GM21367 (cell line): ENCODE measurements at regions not wholly inside any gene's neighbourhood (a gene's known extent, or its start where the extent isn't known, plus 50 kb on each side); places are given as distances from the start of the nearest gene placed in this dataset.

ENCODE experiments used
- ATAC-seq: cut with Tn5 transposase; IDR thresholded peaks from one replicate; pipeline ENCODE4 v1.9.1; 2021; ENCODE audit not compliant: unreplicated experiment

DNA sequence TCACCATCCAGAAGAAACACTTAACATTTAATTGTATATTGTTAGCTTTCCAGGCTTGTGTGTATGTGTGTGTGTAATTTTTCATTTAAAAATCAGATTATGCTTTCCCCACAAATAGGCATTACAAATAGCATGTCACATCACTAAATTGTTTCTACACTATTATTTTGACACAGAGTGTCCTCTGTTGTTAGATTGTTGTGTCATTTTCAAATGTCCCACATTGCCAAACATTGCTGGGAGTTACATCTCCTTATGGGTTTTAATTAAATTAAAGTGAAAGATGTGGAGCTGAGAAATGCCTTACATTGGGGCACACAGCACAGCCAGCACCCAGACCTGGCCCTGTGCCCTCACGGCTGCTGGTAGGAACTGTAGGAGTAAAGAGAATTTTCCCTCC is 295.6 kb downstream of the ZEB1 start:
- no peak for ATAC-seq

DNA sequence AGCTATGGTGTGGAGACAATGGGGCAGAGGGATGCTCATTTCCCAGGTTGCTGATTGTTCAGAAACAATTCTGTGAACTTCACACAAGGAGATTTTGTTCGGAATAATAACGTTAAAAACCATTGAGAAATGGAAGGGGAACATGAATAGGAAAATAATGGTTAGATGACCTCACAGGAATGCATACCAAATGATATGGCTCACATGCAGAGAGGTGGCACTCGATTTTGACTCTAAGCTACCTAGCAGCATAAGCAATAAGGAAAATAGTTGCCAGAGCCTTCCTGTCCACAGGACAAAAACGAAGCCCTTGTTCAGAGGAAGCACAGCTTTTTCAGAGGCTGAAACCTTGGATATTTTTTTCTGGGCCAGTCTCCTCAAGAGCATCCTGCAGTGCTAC is 293.1 kb downstream of the ZEB1 start:
- ATAC-seq = no peak

DNA sequence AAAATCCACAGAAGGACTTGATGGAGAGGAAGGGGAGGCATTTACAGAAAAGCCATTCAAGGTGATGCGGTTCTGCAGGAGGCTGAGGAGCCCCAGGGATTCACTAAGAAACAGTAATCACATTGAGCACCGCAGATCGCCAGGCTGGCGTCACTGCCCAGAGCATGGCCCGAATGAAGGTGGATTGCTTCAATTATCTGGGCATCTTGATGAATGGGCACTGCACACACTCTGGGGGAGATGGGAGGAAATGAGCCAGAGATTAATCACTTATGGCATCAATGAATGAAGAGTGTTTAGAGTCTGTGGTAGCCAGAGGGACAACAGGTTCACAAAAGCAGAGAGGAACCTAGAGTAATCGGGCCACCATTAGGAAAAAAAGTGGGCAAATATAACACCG is 292.1 kb downstream of the ZEB1 start:
- ATAC-seq = no peak

GRCh38 chr10:31607481-31607880 is 288.5 kb downstream of the ZEB1 start:
- no peak for ATAC-seq

GRCh38 chr10:31606841-31607240 is 287.8 kb downstream of the ZEB1 start:
- ATAC-seq = no peak

GRCh38 chr10:31605861-31606525 is 287.0 kb downstream of the ZEB1 start:
- ATAC-seq = no peak

GRCh38 chr10:31605426-31605825 is 286.4 kb downstream of the ZEB1 start:
- no peak for ATAC-seq

DNA sequence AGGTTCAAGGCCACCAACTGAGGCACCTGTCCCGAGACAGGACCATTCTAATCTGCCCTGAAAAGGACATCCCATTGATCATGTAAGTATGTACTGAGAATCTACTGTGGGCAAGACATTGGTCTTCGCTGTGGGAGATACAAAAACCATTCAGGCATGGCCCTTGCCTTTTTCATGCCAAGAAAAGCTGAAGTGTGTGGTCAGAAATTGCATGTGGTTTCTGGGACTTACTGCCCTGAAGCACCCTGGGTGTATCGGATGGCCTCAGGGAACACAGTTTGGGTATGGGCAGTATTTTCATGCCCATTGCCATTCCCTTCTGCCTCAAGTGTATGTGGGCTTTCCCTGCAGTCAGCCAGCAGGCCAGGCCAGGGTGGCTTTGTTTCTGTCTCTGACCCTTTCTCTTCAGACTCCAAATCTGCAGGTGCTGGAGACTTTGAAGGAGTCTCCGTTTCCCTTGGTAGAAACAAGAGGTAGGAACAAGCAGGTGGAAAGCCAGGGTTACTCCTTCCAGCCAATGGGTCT is 285.7 kb downstream of the ZEB1 start:
- ATAC-seq = no peak

GRCh38 chr10:31604096-31604495 is 285.1 kb downstream of the ZEB1 start:
- ATAC-seq = no peak

DNA sequence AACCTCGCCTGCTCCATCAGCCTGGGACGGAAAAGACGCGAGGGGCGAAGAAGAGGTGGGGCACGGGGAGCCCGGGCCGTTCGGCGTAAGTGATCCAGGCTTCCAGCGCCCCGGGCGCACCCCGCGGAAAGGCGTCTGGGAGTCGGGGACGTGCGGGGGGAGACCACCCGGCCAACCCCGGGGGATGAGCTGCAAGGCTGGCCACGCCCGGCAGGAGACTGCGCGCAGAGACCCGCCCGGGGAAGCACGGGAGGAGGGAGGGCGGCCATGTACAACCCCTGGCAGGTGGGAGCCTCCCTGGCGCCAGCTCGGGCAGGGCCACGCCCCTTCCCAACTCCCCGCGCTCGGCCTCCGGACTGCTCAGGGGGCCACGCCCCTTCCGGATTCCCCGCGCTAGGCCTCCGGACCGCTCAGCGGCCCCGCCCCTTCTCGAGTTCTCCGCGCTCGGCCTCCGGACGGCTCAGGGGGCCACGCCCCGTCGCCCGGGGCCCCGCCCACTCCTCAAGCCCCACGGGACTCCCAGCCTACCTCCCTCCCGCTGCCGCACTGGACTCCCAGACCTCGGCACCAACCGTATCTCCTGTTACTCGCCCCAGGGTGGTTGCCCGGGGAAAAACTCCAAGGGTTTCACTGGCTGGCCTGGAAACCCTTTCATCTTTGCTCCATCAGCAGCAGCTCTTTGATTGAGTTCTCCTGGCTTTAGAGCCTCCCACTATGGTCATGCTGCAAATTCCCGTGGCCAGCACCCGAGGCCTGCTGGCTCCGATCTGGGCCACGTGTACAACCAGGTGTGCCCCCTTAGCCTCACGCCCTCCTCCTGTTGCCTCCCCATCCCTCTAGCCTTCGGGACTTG is 284.4 kb downstream of the ZEB1 start:
- ATAC-seq = peak; percentile 98

DNA sequence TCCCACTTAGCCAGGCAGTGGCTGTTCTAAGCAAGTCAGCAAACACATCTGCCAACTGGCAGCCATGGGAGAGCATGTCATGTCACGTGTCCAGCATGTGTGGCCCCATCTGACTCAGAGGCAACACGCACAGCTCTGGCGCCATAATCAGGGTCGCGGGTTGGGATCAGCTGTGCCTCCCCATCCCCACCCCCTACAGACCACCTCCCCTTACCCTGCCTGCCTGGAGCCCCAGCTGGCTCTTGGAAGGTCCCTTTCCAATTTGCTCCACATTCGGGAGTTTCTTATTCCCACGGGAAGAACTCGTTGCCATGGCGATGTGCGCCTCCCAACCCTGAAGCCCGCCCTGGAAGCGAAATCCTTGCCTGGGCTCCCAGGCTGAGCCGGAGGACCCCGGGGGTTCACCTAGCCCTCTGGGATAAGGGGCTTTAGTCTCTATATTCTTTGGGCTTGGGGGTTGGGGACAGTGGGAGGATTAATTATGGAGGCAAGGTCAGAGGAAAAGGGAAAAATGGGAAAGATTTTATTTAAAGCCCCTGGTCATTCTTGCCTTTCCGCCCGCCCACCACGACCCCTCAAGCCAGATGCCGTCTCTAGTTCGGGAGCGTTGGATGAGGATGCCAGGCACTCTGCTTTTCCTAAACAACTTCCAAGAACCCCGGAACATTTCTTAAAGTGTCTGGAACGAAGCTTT is 283.7 kb downstream of the ZEB1 start:
- ATAC-seq = no peak

DNA sequence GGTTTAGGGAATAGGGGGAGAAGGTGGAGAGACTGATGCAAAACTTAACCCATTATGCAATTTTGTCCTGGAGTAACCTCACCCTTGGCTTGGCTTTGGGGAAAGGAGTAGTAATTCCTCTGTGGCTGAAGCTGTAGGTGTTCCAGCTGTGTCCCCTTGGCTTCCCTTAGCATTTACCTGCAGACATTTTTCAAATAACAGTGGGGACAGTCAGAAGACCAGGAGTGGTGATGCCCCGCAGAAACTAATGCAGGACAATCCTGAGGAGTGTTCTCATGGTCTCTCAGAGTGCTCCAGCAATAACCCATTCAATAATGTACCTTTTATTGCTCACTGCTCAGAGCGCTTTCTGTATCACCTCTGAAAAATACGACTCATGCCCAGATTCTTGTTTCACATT is 282.1 kb downstream of the ZEB1 start:
- ATAC-seq = no peak

DNA sequence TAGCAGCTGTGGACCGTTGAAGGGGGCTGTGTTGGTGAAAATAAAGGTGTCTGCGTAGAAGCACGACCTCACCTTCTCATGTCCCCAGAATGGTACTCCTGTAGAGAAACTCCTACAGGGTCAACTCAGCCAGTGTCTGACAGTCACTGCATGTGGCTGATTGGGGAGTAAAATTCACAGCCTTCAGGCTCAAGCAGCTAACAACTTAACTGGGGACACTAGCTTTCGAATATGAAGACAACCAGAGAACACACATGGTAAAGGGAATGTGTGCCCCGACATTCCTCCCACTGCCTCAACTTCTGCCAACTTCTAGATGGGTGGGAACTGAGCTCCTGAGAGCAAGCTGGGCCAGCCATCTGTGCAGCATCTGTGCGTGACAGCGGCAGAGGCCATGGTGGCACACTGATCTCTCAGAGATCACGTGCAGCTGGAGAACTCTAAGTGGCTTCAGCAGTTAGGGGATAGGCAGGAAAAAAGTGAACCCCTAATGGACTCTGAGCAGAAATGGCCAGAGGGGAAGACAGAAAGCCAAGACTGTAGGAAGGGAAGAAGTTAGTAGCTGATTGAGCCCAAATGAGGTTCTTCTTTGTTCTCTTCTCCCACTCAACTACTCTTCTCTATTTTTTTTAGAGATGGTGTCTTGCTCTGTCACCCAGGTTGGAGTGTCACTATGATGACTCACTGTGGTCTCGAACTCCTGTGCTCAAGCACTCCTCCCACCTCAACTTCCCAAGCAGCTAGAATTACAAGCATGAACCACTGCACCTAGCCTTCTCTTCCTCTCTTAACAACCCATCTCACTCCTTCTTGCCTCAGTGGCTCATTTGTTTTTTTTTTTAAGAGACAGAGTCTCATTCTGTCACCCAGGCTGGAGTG is 280.8 kb downstream of the ZEB1 start:
- no peak for ATAC-seq

DNA sequence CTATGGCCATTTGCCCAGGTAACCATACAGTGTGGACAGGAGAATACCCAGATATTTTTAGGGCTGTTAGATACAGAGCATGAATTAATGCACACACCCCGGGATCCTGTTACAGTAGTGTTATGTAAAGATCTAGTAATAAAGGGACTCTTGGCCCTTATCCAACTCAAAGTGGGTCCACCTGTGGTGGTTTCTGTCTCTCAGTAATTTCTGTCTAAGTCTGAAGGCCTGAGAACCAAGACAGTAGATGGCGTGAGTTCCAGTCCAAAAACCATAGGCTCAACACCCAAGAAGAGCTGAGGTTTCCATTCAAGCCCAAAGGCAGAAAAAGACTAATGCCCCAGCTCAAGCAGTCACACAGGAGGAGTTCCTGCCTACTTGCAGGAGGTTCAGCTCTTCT is 277.7 kb downstream of the ZEB1 start:
- ATAC-seq = no peak

- no peak for ATAC-seq
Observed at GRCh38 chr10:31595992-31596391, 277.0 kb downstream of the ZEB1 start.

DNA sequence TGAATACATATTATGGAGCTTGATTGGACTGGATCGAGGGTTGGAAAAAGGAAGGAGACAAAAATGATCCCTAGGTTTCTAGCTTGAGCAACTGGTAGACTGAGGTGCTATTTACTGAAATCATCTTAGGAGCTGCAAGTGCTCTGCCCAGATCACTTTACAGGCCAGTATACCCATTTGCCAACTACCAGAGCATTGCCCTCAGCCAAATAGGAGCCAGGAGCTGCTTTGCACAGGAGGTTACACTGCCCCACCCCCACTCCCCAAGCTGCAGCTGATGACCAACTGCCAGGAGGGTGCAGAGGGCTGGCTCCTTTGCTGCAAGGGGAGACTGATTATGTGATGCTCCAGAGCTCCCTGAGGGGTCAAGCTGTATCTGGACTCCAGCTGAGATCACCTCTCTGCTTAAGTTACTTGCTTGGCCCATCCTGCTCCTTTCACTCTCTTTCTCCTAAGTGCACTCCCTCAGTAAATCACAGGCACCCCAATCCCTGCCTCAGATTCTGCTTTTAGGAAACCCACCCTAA is 275.4 kb downstream of the ZEB1 start:
- no peak for ATAC-seq

- ATAC-seq = no peak
Observed at GRCh38 chr10:31593124-31593523, 274.1 kb downstream of the ZEB1 start.

- ATAC-seq = no peak
Observed at GRCh38 chr10:31591569-31591968, 272.6 kb downstream of the ZEB1 start.

GRCh38 chr10:31590023-31590800 is 271.2 kb downstream of the ZEB1 start:
- no peak for ATAC-seq

- no peak for ATAC-seq
Observed at GRCh38 chr10:31587691-31588090, 268.7 kb downstream of the ZEB1 start.
